SHP77 (cell line): ENCODE measurements at regions not wholly inside any gene's neighbourhood (a gene's known extent, or its start where the extent isn't known, plus 50 kb on each side); places are given as distances from the start of the nearest gene placed in this dataset.
"Not testable (repeated sequence)": the region's sequence is repeated elsewhere in the genome, so short reads cannot be mapped to it uniquely, and the experiment has no call there.

Experiments
- DNase-seq, 2 experiments: peaks; one replicate each; lab custom pipeline; 2025; lab: John Stamatoyannopoulos, UW

DNA sequence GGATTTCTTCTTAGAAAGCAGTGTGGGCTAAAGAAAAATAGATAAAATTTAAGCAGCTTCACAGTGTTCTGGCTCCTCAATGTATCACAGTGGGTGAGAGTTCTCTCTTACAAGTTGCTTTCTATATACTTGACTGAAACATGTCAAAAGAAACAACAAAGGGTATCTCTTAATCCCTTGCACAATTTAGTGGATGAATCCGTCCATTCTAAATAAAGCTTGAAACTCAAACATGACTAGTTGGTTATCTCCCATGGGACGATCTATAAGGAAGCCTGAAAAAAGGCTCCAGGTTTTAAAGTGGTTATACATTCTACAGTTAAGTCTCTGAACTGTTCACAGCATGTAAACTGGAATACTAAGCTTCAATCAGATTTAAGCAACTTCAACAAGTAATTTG, 993.1 kb upstream of the CNTN5 start:
- DNase-seq = no peak

DNA sequence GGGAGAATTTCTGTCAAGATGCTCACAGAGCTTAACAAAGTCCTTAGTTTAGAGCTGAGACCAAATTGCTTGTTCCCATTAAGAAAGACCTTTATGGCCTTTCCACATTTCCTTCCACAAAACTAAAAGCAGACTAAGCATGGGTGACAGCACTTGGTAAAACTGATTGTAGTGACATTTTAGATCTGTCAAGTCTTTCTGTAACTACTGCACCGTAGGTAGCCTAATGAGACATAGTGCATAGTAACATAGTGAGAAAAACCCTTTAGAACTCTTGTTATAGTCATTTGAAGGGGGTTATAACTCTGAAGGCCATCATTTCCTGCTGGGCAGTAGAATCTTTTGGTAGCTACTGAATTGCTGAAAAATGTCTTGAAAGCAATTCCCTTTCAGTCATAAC, 990.9 kb upstream of the CNTN5 start:
- no peak for DNase-seq

- no peak for DNase-seq
Observed at GRCh38 chr11:98036810-98037209, 983.9 kb upstream of the CNTN5 start.

DNA sequence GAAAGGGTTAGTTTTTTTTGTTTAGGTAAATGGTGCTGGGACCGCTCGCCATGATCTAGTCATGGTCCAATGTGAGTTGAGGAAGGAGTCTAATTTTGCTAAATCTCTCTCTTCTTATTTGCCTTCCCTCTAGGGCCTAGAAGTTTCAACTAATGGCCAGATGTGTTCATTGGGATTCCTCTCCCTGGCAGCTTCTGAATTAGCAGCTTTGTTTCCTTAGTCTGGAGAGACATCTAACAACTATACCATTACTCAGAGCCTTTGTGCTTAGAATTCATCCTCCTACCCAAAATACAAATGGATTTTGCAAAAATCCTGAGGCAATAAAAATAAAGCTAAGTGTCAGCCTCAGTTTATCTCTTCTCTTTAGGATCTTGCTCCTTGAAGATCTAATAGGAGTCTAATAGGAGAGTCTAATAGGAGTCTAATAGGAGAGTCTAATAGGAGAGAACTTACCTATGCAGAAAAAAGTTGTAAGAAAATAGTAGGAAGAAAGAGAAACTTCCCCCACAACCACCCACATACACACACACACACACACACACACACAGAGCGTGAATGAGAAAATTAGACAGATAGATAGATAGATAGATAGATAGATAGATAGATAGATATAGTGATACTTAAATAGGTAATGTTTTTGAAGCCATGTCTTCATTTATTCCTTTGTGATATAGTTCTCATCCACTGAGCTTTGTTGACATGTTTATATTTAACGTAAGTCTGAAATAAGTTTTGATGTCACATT, 980.5 kb upstream of the CNTN5 start:
- no peak for DNase-seq

- no peak for DNase-seq
Observed at GRCh38 chr11:98047647-98048046, 973.1 kb upstream of the CNTN5 start.

GRCh38 chr11:98053851-98054250, 966.9 kb upstream of the CNTN5 start:
- DNase-seq = no peak

- DNase-seq = no peak
Observed at GRCh38 chr11:98056945-98057344, 963.8 kb upstream of the CNTN5 start.

DNA sequence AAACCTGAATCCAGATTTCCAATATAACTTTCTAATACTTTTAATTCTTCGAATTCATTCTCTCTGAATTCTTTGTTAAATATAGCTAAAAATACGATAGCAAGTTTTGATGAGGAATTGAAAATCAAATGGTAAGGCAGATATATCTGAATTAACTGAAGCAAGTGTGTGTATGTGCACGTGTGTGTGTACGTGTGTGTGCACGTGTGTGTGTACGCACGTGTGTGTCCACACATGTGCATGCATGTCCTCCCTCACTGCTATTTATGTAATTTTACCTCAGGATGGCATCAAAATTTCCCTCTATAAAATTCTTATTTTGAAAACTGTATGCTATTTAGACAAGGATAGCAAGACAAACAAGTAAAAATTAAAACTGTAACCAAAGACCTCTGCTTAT, 961.3 kb upstream of the CNTN5 start:
- DNase-seq = no peak

- DNase-seq = no peak
Observed at GRCh38 chr11:98060759-98061158, 960.0 kb upstream of the CNTN5 start.

GRCh38 chr11:98061858-98062257, 958.9 kb upstream of the CNTN5 start:
- DNase-seq = no peak

GRCh38 chr11:98062714-98063113, 958.0 kb upstream of the CNTN5 start:
- no peak for DNase-seq

- no peak for DNase-seq
Observed at GRCh38 chr11:98068251-98068650, 952.5 kb upstream of the CNTN5 start.

DNA sequence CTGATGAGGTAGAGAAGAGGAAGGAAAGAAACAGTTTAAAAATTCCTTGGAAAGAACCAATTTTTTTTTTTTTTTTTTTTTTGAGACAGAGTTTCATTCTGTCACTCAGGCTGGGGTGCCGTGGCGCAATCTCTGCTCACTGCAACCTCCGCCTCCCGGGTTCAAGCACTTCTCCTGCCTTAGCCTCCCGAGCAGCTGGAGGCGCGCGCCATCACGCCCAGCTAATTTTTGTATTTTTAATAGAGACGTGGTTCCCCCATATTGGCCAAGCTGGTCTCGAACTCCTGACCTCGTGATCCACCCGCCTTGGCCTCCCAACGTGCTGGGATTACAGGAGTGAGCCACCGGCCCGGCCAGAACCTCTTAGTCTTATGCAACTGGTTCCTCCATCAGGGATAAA, 951.6 kb upstream of the CNTN5 start:
- not testable (repeated sequence) for DNase-seq

DNA sequence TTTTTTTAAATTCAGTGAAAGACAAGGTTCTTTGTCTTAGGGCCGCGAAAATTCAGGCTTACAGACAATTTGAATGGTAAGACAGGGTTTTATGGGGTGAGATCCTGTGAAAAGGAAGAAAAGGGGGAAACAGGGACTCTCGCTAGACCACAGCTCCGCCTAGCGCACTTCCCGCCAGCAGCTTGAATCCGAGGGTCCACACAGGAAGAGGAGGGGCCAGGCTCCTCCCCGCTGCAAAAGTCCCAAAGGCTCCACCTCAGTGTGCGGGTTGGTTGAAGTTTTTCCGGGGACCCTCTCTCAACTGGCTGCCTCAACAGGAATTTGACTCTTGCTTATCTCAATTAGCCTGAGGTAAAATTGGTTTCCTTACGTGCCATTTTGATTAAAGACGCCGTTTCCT, 950.9 kb upstream of the CNTN5 start:
- DNase-seq = no peak

GRCh38 chr11:98090861-98091505, 929.8 kb upstream of the CNTN5 start:
- no peak for DNase-seq

DNA sequence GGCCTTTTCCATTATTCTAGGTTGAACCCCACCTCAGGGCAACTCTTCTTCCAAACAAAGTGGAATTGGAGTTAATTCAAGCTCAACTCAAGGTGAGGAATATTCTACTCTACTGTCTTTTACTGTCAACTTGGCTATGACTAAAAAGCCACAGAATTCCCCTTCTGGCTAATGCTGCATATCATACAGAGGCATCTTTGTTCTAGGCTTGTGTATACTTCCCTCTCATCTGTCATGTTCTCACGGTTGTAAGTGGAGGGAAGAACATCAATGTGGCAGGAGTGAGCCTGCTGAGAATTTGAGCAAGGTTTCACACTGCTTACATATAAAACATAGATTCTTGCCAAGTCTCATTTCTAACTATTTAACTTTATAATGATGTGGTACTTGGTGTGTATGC, 921.4 kb upstream of the CNTN5 start:
- DNase-seq = no peak

- DNase-seq = no peak
Observed at GRCh38 chr11:98100689-98101088, 920.1 kb upstream of the CNTN5 start.

GRCh38 chr11:98101329-98101728, 919.4 kb upstream of the CNTN5 start:
- no peak for DNase-seq

DNA sequence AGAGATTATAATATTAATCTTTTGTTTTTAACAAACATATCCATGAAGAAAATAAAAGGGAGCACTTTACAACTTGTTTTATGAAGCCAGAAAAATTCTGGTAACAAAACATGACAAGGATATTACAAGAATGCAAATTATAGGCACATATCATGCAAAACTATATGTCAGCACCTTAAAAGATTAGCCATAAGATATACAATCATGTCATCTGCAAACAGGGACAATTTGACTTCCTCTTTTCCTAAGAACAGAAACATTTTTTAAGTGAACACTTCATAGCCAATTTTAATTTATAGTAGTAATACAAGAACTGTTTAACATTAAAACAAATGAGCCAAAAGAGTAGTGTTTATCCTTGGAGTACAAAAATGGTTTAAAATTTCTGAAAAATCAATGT, 916.5 kb upstream of the CNTN5 start:
- DNase-seq = no peak

DNA sequence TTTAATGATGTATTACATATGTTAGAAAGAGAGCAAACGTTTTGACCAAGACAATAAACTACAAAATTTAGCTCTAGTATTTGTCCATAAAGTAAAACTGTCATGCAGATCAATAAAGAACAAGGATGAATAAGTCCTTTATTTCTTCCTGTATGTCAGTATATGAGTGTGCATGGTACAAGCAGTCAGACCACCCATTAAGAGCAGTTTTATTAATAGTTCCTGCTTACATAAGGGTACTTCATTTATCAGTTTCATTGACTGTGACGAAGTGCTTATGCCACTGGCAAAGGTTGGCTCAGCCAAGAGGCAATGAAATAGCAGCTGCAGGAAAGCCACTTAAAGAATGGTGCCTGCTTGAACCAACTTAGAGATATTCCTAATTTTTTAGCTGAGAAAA, 913.0 kb upstream of the CNTN5 start:
- peak; percentile 49 to 73 for DNase-seq

DNA sequence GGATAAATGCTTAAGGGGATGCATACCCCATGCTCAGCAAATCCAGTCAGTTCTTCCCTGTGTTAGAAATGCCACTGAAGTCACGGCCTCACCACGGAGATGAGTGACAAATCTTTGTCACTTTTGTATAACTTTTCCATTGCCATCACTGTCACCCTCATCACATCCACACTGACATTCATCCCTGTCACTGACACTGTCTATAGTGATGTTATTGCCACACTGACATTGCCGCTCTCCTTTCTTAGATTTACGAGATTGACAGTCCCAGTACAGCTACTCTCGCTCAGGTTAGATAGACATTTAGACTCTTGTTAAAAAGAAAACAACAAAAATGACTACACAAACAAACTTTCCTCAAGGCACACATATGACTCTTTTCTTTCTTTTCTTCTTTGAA, 910.7 kb upstream of the CNTN5 start:
- no peak for DNase-seq

GRCh38 chr11:98115873-98116272, 904.9 kb upstream of the CNTN5 start:
- DNase-seq = no peak

DNA sequence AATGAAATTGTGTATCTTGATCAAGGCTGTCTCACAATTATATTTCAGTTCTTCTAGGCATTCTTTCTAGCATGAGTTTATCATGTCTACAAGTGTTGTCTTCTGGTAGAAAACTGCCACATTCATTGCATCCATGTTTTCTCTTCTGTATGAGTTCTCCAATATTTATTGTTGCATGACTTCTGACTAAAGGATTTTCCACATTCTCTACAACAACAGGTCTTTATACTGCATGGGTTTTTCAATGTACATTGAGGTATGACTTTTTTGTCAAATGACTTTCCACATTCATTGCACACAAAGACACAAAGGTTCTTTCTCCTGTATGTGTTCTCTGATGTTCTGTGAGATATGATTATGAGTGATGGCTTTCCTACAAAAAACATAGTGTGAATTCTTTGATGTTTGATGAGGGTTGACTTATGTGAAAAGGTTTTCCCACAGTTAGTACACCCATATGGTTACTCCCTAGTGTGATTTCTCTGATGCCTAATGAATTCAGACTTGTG, 890.6 kb upstream of the CNTN5 start:
- no peak for DNase-seq

GRCh38 chr11:98136357-98136756, 884.4 kb upstream of the CNTN5 start:
- no peak for DNase-seq
